MCF 10A (cell line): ENCODE measurements at regions not wholly inside any gene's neighbourhood (a gene's known extent, or its start where the extent isn't known, plus 50 kb on each side); places are given as distances from the start of the nearest gene placed in this dataset.

Source experiments
- BruUV-seq: library from RNA; stranded (reverse); fragments of 400-500 nt; replicated peaks from 2 replicates; lab custom pipeline; 2021; lab: Mats Ljungman, UMichigan
- CTCF ChIA-PET: fragments of 300-600 bp; sonication (Branson Sonifier 250); formaldehyde crosslinking; extraction: SDS; loops from one replicate; lab custom pipeline; 2021; ENCODE audit warnings: antibody characterized with exemption, inconsistent platforms; lab: Yijun Ruan, JAX
- POLR2A ChIA-PET: fragments of 300-600, 350-650 bp; sonication (Branson Sonifier 250); formaldehyde crosslinking; extraction: SDS; loops from one replicate; lab custom pipeline; 2020; ENCODE audit warnings: antibody characterized with exemption, inconsistent platforms; lab: Yijun Ruan, JAX
- DNase-seq: peaks from one replicate; pipeline ENCODE4 v3.0.0-alpha.2; 2018; ENCODE audit not compliant: unreplicated experiment
- H3K27ac Mint-ChIP-seq: one replicate; pipeline ENCODE4 v1.8.0; 2022; ENCODE audit warnings: mild to moderate bottlenecking, low read depth, mixed read lengths; ENCODE audit not compliant: unreplicated experiment
- H3K27me3 Mint-ChIP-seq: one replicate; pipeline ENCODE4 v1.8.0; 2022; ENCODE audit warnings: mixed read lengths; ENCODE audit not compliant: insufficient read depth, unreplicated experiment
- H3K36me3 Mint-ChIP-seq: one replicate; pipeline ENCODE4 v1.8.0; 2022; ENCODE audit warnings: mild to moderate bottlenecking, moderate library complexity, mixed read lengths; ENCODE audit not compliant: insufficient read depth, unreplicated experiment
- H3K4me1 Mint-ChIP-seq: one replicate; pipeline ENCODE4 v1.8.0; 2022; ENCODE audit warnings: mixed read lengths; ENCODE audit not compliant: insufficient read depth, unreplicated experiment
- H3K4me3 Mint-ChIP-seq: one replicate; pipeline ENCODE4 v1.8.0; 2022; ENCODE audit warnings: mild to moderate bottlenecking, moderate library complexity, mixed read lengths; ENCODE audit not compliant: unreplicated experiment
- H3K9me3 Mint-ChIP-seq: one replicate; pipeline ENCODE4 v1.8.0; 2022; ENCODE audit warnings: mixed read lengths; ENCODE audit not compliant: unreplicated experiment
- CTCF ChIP-seq: fragments of 200-600 bp; IDR thresholded peaks from one replicate; pipeline ENCODE4 v1.8.0; 2022; ENCODE audit warnings: antibody characterized with exemption, mild to moderate bottlenecking; ENCODE audit not compliant: unreplicated experiment
- intact Hi-C: fragments of 100-400 bp; cut with micrococcal nuclease; formaldehyde crosslinking; loops from 2 replicates; pipeline ENCODE4 v1.14.1; 2022

GRCh38 chr2:47664817-47665216 is 94.0 kb upstream of the KCNK12 start:
- H3K27me3 Mint-ChIP-seq, result no peaks in the 10 kb centered on the region
- no peak overlapping the region for H3K4me3 Mint-ChIP-seq
- TF ChIP-seq CTCF, result no peak
- no peaks in the 10 kb centered on the region for H3K36me3 Mint-ChIP-seq
- no TSS peak for BruUV-seq
- H3K4me1 Mint-ChIP-seq, result no peaks in the 10 kb centered on the region
- intact Hi-C loops, result no loop called here
- no peaks in the 10 kb centered on the region for H3K9me3 Mint-ChIP-seq
- H3K27ac Mint-ChIP-seq, result no peak overlapping the region
- DNase-seq, result peak; percentile 33
- ChIA-PET CTCF (no interaction called here), POLR2A (no interaction called here)

GRCh38 chr2:47662552-47662951 is 91.8 kb upstream of the KCNK12 start:
- no peak overlapping the region for H3K27ac Mint-ChIP-seq
- H3K36me3 Mint-ChIP-seq, result no peaks in the 10 kb centered on the region
- TF ChIP-seq CTCF, result no peak
- POLR2A ChIA-PET, result no interaction called here
- H3K4me1 Mint-ChIP-seq, result no peaks in the 10 kb centered on the region
- H3K4me3 Mint-ChIP-seq, result no peak overlapping the region
- no peak for DNase-seq
- H3K9me3 Mint-ChIP-seq, result no peaks in the 10 kb centered on the region
- no peaks in the 10 kb centered on the region for H3K27me3 Mint-ChIP-seq
- CTCF ChIA-PET, result no interaction called here
- intact Hi-C loops, result no loop called here
- BruUV-seq, result no TSS peak

- CTCF ChIA-PET, result no interaction called here
Observed at GRCh38 chr2:47661310-47661709, 90.5 kb upstream of the KCNK12 start.

GRCh38 chr2:47660168-47660567 is 89.4 kb upstream of the KCNK12 start:
- H3K36me3 Mint-ChIP-seq, result no peaks in the 10 kb centered on the region
- intact Hi-C loops, result no loop called here
- no peak for DNase-seq
- ChIA-PET POLR2A (no interaction called here), CTCF (interaction anchor here (0.5 to 0.6 kb wide), 2 partner anchors 46 to 84 kb away, joined by 4 read pairs; no protein-coding TSS in a partner anchor)
- no peak overlapping the region for H3K27ac Mint-ChIP-seq
- H3K4me3 Mint-ChIP-seq, result no peak overlapping the region
- no peaks in the 10 kb centered on the region for H3K9me3 Mint-ChIP-seq
- BruUV-seq, result no TSS peak
- TF ChIP-seq CTCF, result no peak
- H3K4me1 Mint-ChIP-seq, result no peaks in the 10 kb centered on the region
- H3K27me3 Mint-ChIP-seq, result no peaks in the 10 kb centered on the region

More at GRCh38 chr2:47661310-47661709, 90.5 kb upstream of the KCNK12 start:
- Mint-ChIP-seq H3K4me3 (no peak overlapping the region), H3K27me3 (no peaks in the 10 kb centered on the region), H3K36me3 (no peaks in the 10 kb centered on the region), H3K9me3 (no peaks in the 10 kb centered on the region), H3K27ac (no peak overlapping the region), H3K4me1 (no peaks in the 10 kb centered on the region)
- POLR2A ChIA-PET, result no interaction called here
- no peak for DNase-seq
- TF ChIP-seq CTCF, result no peak
- no TSS peak for BruUV-seq
- intact Hi-C loops, result no loop called here
